Ishikawa (cell line): ENCODE measurements at regions not wholly inside any gene's neighbourhood (a gene's known extent, or its start where the extent isn't known, plus 50 kb on each side); places are given as distances from the start of the nearest gene placed in this dataset.

ENCODE experiments used
- CEBPB ChIP-seq: IDR thresholded peaks from 2 replicates; pipeline ENCODE4 v1.6.1; 2012
- EGR1 ChIP-seq: IDR thresholded peaks from 2 replicates; pipeline ENCODE4 v1.6.1; 2012
- EP300 ChIP-seq: IDR thresholded peaks from 2 replicates; pipeline ENCODE4 v1.6.1; 2012; ENCODE audit warnings: borderline replicate concordance
- MAX ChIP-seq: IDR thresholded peaks from 2 replicates; pipeline ENCODE4 v1.6.1; 2012
- RAD21 ChIP-seq: IDR thresholded peaks from 2 replicates; pipeline ENCODE4 v1.6.1; 2012; ENCODE audit warnings: low read depth
- REST ChIP-seq: IDR thresholded peaks from 2 replicates; pipeline ENCODE4 v1.6.1; 2012; ENCODE audit warnings: low read depth, mild to moderate bottlenecking
- TAF1 ChIP-seq: IDR thresholded peaks from 2 replicates; pipeline ENCODE4 v1.6.1; 2012; ENCODE audit warnings: low read depth, mild to moderate bottlenecking
- TCF12 ChIP-seq: IDR thresholded peaks from 2 replicates; pipeline ENCODE4 v1.6.1; 2012; ENCODE audit warnings: low read depth
- TEAD4 ChIP-seq: IDR thresholded peaks from 2 replicates; pipeline ENCODE4 v1.6.1; 2012
- YY1 ChIP-seq: IDR thresholded peaks from 2 replicates; pipeline ENCODE4 v1.6.1; 2012; ENCODE audit warnings: low read depth

- TF ChIP-seq MAX (no peak), EP300 (no peak), CEBPB (no peak), TEAD4 (no peak), YY1 (no peak), RAD21 (no peak), TAF1 (no peak), TCF12 (no peak), EGR1 (no peak), REST (no peak)
These were observed 92.0 kb downstream of the NHLRC3 start for GRCh38 chr13:39130301-39130700.
